ENCODE measurements at regions not wholly inside any gene's neighbourhood (a gene's known extent, or its start where the extent isn't known, plus 50 kb on each side); places are given as distances from the start of the nearest gene placed in this dataset.

DNA sequence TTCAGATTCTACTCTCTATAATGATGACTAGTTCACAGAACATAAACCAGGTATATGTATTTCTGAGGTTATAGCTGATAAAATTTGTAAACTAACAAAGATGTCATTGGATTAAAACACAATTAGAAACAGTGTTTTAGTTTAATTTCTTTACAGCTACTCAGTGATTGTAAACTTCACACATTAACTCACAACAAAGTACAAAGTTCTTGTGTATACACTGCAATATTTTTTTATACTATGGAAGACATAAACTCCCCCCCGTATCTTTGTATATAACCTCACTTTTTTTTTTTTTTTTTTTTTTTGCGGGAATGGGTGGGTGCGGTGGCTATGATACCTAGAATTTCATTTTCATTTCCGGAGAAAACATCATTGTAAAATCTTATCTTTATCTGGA lies 1043.2 kb downstream of the PCDH18 start:
- DNase-seq: no peak

DNA sequence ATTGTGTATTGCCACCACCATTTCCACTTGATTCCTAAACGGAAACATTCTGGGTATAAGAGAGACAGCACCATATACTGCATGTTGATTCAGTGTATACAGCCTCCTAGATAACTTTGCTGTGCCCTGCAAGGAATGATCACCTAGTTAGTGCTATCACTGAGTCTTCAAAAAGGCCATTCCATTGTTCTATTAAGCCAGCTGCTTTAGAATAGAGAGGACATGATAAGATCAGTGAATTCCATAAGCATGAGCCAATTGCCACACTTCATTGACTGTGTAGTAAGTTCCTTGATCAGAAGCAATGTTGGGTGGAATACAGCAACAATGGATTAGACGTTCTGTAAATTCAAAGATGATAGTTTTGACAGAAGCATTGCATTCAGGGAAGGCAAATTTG lies 1047.3 kb downstream of the PCDH18 start:
- DNase-seq: no peak

DNA sequence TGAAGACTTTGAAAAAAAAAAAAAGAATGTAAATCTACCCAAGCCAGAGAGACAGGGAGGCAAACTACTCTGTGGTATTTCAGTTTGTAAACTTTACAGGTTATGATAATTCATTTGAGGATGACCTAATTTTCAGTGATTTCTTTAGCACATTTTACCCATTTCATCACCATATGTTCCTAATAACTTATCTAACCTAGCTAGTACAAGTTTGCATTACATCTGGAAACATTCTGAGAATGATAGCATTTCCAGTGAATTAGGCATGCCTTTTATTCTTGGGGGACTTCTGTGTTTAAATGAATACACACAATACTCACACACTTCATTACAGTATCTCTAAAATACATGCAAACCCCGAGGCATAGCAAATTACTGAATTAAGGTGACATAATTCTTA lies 1055.5 kb downstream of the PCDH18 start:
- DNase-seq: no peak

- no peak for DNase-seq
Observed at GRCh38 chr4:136471051-136471450, 1061.2 kb downstream of the PCDH18 start.

- no peak for DNase-seq
Observed at GRCh38 chr4:136465691-136466090, 1066.6 kb downstream of the PCDH18 start.

GRCh38 chr4:136463941-136464340 lies 1068.4 kb downstream of the PCDH18 start:
- DNase-seq: no peak

DNA sequence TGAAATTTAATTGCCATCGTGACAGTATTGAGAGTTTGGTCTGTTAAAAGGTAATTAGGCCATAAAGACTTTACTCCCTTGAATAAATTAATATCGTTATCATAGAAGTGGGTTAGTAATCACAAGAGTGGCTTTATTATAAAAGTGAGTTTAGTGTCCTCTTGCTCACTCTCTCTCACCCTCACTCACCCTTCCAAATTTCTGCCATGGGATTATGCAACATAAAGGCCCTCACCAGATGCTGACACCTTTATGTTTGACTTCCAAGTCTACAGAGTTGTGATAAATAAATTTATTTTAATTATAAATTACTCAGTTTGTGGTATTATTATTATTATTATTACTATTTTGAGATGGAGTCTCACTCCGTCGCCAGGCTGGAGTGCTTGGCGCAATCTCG lies 1070.8 kb downstream of the PCDH18 start:
- DNase-seq: no peak

- DNase-seq: no peak
Observed at GRCh38 chr4:136458326-136458725, 1074.0 kb downstream of the PCDH18 start.

DNA sequence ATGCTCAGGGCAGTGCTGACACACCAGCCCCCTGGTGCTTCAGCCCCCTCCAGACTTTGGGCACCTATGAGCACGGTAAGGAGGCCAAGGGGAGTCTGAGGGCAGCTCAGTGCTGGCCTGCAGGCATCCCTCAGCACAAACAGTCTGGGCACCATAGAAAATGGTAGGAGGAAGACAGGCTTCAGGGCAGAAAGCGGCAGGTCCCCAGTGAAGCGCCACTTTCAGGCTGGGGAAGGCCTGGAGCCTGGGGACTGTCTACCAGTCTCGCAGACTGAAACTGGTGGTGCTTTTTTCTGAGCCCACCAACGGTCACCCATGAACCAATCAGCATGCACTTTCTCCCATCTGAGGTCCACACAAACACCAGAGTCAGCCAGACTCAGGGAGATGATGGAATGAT lies 1074.7 kb downstream of the PCDH18 start:
- no peak for DNase-seq

DNA sequence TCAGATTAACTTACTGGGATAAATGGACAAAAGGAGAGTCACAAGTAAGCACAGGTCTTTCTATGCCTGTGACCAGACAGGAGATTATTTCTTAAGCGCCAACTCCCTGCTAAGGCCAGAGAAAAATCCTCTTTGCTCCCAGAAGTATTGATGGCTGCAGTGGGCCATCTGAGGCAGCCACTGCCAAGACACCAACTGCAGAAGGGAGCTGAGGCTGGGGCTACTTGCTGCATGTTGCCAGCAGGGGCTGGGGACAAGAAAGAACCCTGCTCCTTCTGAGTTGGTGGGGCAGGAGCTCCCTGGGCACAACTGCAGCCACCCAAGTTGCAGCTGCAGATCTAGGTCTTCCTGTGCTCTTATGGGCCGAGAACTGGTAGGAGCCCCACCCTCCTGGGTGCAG lies 1075.3 kb downstream of the PCDH18 start:
- no peak for DNase-seq

DNA sequence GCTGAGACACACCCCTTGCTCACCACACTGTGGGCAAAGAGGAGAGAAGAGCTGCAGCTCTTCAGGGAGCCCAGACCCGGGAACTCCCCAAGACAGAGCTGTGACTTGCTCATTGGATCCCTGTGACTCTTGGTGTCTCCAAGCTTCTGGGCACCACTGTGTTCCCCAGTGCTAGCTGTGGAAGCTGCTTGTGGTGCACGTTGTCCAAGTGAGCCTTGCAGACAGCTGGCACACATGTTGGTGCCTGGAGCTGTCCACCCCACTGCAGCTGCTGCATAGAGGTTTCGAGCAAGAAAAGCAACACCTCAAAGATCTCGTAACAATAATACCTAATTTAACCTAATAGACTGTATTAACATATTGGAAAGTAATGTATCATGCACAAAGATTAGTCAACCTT lies 1089.3 kb downstream of the PCDH18 start:
- DNase-seq: no peak

DNA sequence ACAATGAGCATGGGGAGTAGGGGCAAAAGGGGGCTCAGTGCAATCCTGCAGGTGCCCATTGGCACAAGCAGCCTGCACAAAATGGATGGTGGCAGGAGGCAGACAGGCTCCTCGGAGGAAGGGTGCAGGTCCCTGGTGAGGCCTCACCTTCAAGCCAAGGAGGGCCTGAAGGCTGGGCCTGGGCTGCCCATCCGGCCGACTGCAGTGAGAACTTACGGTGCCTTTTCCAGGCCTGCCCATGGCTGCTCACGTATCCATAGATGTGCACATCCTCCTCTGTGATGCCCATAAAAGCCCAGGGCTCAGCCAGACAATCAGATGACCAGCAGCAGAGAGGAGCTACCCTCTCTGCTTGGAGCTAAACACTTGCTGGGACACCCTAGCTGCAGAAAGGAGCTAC lies 1089.8 kb downstream of the PCDH18 start:
- DNase-seq: no peak

- no peak for DNase-seq
Observed at GRCh38 chr4:136441629-136442282, 1090.5 kb downstream of the PCDH18 start.

DNA sequence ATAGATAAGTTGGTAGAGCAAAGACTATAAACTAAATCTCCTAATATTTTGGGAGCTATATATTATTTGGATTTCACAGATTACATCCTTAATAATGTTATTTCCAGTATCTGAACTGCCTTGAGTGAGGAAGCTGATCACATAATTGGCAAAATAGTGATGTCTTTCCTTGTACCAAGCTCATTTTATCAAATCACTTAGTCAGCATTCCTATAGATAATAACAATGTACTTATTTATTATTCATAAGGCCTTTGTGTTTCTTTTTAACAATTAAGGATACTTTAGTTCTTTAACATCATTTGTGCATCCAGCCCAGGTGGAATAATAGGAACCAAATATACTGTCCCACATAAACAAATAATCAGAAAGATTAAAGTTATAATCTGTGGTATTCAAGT lies 1093.6 kb downstream of the PCDH18 start:
- no peak for DNase-seq

DNA sequence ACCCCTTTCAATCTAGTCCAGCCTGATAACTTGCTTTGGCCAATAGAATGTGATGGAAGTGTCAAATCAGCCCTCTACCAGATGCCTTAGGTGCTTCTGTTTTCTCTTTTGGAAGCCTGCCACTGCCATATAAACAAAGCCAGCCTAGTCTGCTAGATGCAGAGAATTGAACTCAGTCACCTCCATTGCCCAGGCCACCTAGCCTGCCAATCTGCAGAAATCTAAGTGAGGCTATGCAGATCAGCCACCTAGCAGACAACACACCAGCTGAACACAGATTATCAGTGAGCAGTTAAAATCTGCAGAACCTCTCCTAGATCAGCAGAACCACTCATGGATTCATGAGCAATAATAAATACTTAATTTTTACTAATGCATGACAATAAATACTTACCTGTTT lies 1108.2 kb downstream of the PCDH18 start:
- no peak for DNase-seq

GRCh38 chr4:136414981-136415380 lies 1117.3 kb downstream of the PCDH18 start:
- DNase-seq: no peak

DNA sequence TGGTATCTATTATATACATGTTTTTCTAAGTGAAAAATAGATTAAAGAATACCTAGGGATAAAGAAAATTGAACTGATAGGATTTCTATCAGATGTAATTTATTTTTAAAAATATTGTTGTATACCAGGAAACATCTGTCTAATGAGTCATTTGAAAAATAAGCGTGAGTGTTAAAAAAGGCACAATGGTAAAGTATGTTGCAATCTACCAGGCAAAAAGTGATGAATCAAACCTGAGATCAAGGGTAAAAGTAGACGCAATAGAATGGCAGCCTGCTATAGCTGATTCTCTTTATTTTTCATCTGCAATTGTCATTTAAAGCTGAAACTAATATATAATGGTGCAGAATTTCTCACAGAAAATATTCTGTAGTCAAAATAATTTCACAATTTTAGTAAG lies 1119.6 kb downstream of the PCDH18 start:
- DNase-seq: no peak

DNA sequence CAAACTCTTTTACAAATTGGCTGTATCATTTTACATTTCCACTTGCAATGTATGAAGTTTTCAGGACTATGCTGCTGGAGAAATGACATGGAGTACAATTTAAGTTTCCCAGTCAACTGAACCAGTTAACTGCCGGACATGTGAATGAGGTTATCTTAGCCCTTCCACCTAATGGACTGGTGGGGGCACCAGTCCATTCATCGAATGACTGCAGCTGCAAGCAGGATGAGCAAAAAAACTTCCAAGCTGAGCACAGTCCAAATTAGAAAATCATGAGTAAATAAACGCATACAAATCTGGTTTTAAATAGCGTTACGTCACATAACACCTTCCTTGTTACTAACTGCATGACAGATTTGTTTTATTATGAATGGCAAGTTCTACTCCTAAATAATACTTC lies 1131.5 kb downstream of the PCDH18 start:
- no peak for DNase-seq

DNA sequence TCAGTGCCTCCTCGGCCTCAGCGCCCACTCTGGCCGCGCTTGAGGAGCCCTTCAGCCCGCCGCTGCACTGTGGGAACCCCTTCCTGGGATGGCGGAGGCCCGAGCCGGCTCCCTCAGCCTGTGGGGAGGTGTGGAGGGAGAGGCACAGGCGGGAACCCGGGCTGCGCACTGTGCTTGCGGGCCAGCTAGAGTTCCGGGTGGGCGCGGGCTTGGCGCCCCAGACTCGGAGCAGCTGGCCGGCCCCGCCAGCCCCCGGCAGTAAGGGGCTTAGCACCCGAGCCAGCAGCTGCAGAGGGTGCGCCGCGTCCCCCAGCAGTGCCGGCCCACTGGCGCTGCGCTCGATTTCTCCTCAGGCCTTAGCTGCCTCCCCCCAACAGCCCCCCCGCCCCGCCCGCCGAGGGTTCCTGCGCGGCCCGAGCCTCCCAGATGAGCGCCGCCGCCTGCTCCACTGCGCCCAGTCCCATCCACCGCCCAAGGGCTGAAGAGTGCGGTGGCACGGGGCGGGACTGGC lies 1137.0 kb downstream of the PCDH18 start:
- DNase-seq: no peak

GRCh38 chr4:136392576-136392975 lies 1139.7 kb downstream of the PCDH18 start:
- DNase-seq: no peak

DNA sequence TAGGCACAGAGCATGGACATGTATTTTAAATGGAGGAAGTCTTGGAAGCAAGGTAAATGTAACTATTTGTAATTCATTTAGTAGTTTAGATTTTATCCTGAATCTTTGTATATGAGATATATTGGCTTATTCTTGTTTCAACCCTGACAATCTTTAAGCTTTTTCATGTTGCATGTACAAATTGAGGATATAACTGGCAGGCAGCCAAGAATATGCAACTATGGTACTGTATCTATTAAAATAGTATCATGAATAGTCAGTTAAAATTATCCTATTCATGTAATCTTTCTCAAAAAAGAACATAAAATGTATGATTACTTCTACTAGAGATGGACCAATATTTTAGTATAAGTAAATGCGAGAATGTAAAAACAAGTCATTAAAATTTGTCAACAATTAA lies 1141.5 kb downstream of the PCDH18 start:
- no peak for DNase-seq

DNA sequence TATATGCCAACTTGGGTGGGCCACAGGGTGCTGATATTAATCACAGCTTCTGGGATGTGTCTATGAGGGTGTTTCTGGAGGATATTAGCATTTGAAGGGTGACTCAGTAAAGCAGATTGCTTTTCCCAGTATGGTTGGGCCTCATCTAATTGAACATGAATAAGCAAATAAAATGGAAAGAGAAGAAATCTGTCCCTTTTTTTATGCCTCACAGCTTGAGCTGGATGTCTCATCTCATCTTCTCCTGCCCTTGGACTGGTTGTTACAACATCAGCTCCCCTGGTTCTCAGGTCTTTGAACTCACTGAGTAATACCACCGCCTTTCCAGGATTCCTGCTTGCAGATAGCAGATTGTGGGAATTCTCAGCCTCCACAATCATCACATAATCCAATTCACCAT lies 1149.2 kb downstream of the PCDH18 start:
- DNase-seq: no peak

- no peak for DNase-seq
Observed at GRCh38 chr4:136371231-136371630, 1161.1 kb downstream of the PCDH18 start.

DNA sequence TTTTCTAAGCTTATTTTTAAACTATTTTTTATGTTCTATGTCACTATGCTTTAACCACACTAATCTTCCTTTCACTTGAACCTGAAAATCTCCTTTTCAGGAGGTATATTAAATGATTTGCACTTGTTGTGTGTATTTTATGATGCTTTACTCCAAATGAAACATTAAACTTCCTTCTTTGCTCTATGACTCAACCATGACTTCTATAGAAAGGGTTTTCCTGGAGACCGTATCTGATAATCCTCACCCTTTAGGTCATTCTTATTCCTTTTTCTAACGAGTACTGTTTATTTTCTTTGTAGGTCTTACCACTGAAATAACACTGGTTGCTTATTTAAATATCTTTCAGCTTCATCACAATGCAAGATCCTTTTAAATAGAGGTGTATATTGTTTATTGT lies 1163.2 kb downstream of the PCDH18 start:
- no peak for DNase-seq

GRCh38 chr4:136357556-136357955 lies 1174.7 kb downstream of the PCDH18 start:
- no peak for DNase-seq
